ES-I3 (cell line): ENCODE measurements at regions not wholly inside any gene's neighbourhood (a gene's known extent, or its start where the extent isn't known, plus 50 kb on each side); places are given as distances from the start of the nearest gene placed in this dataset.

Source experiments
- H3K36me3 ChIP-seq: 2 replicates; pipeline ENCODE4 v1.6.1; 2013; ENCODE audit warnings: mild to moderate bottlenecking, low read length, control low read depth, moderate library complexity; ENCODE audit not compliant: insufficient read depth
- H3K4me1 ChIP-seq: 2 replicates; pipeline ENCODE4 v1.6.1; 2013; ENCODE audit warnings: mild to moderate bottlenecking, control low read depth, low read length; ENCODE audit not compliant: insufficient read depth
- H3K9ac ChIP-seq: 2 replicates; pipeline ENCODE4 v1.6.1; 2013; ENCODE audit warnings: low read depth, mild to moderate bottlenecking, low read length, moderate library complexity
- H3K9me3 ChIP-seq: 2 replicates; pipeline ENCODE4 v1.6.1; 2013; ENCODE audit warnings: mild to moderate bottlenecking, low read length, moderate library complexity; ENCODE audit not compliant: control insufficient read depth, insufficient read depth

GRCh38 chr7:45975367-45975766 lies 54.3 kb upstream of the IGFBP3 start:
- no peaks in the 10 kb centered on the region for H3K9me3 ChIP-seq
- H3K36me3 ChIP-seq: no peaks in the 10 kb centered on the region
- peaks cover 19% of the 10 kb centered on the region for H3K4me1 ChIP-seq
- H3K9ac ChIP-seq: no peak overlapping the region

DNA sequence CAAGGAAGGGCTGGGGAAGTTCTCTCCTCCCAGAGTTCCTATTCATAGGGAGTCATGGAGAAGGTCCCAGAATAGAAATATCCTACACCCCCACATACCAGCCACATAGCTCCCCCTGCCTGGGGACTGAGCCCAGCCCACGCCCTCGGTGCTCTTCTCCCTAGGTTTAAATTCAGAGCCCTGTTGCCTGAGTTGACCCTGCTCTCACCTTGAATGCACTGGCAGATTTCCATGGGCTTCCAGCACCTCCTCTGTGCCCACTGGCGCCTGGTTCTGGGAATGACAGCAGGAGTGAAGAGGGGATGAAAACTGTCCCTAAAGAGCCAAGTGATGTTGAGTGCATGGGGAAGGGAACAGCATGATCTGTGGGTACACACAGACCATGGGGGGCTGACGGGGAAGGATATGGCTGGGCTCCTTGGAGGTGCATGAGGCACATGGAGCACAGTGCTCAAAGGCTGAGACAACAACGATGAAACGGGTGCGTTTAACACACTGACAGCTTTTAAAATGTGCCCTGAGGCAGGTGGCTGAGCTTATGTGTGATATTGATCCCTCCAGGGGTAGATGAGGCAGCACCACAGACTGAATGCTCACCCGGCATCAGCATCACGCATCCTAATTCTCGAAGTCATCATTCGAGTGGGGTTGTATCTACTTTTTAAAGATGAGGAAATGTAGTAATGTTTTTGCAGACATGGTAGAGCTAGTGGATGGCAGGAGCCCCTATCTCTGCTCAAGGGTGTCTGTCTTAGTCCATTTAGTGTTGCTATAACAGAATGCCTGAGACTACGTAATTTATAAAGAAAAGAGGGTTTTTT lies 53.7 kb upstream of the IGFBP3 start:
- no peaks in the 10 kb centered on the region for H3K36me3 ChIP-seq
- H3K9ac ChIP-seq: no peak overlapping the region
- H3K9me3 ChIP-seq: no peaks in the 10 kb centered on the region
- H3K4me1 ChIP-seq: peaks cover 19% of the 10 kb centered on the region

DNA sequence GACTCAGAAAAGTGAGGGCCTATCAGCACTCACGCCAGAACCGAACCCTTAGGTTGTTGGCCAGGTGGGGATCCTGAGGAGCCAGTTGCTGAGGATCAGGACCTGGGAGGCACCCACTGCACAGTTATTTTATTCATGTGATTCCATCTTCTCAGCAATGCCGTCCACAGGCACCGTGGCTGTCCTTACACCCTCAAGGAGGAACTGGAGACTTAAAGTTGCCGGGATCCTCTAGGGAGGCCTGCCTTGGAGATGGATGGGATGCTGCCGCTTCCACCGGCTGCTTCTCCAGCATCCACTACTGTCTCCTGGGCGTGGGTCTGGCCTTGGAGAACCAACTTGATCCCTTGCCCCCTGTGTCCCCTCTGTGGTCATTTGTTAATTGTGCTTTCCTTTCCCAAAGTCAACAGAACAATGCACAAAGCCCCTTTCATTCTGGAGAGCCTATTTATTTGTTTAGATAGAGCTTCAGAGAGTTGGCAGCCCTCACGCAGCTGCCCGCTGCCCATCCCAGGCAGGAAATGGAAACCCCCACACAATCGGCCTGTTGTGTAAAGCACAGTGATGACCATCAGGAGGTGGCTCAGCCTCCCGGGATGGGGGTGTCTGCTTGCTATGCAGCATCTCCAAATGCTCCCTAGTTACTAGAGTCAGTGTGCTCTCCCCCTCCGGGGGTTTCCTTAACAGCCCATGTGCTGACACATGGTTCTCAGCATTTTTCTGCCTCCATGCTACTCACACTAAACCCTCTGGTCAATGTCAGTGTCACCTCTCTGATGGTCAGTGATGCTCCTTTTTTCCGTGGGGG lies 52.9 kb upstream of the IGFBP3 start:
- Histone ChIP-seq H3K9ac (no peak overlapping the region), H3K9me3 (no peaks in the 10 kb centered on the region), H3K4me1 (peaks cover 17% of the 10 kb centered on the region), H3K36me3 (no peaks in the 10 kb centered on the region)

GRCh38 chr7:45972629-45973312 lies 51.7 kb upstream of the IGFBP3 start:
- H3K36me3 ChIP-seq: no peaks in the 10 kb centered on the region
- H3K4me1 ChIP-seq: peaks cover 5% of the 10 kb centered on the region
- no peaks in the 10 kb centered on the region for H3K9me3 ChIP-seq
- H3K9ac ChIP-seq: no peak overlapping the region

DNA sequence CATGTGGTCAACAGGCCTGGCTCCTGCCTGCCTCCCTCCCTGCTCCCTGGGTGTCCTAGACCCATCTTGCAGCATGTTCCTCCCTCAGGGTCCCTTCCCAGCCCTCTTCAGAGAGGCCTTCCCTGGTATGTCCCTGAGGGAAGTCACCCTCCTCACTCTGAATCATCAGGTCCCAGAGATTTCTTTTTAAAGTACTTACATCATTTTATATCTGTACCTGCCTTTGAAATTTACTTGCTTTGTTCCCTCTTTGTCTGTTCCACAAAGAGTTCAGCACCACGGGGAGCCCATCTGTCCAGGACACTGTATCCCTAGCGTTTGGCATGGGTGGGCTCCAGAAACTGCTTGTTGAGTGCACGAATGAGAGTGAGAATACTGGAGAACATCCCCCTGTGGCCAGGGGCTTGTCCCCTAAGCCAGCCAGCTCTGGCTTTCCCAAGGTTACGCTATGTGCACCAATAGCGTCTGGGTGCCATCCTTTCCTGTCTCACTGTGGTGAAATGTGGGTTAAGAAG lies 50.6 kb upstream of the IGFBP3 start:
- Histone ChIP-seq H3K9ac (no peak overlapping the region), H3K36me3 (no peaks in the 10 kb centered on the region), H3K4me1 (no peaks in the 10 kb centered on the region), H3K9me3 (no peaks in the 10 kb centered on the region)

DNA sequence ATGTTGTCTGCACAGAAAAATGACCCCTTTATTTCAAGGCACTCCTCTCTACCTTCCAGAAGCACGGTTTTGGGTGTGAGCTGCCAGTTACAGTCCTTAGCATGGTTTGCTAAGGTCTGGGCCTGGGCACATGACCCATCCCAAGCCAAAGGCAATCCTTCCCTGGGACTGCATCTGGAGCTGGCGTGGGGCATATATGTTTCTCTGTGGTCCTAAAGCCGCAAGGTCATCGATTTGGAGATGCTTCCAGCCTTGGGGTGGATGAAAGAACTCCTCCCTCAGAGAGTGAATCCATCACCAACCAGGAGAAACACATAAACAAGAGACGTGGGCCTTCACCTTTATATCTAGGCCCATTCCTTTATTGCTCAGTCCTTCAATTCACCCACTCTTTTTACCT lies 50.1 kb upstream of the IGFBP3 start:
- Histone ChIP-seq H3K9ac (no peak overlapping the region), H3K4me1 (no peaks in the 10 kb centered on the region), H3K36me3 (no peaks in the 10 kb centered on the region), H3K9me3 (no peaks in the 10 kb centered on the region)
